ENCODE measurements at regions not wholly inside any gene's neighbourhood (a gene's known extent, or its start where the extent isn't known, plus 50 kb on each side); places are given as distances from the start of the nearest gene placed in this dataset.

GRCh38 chr9:2292733-2293132 is 277.6 kb downstream of the SMARCA2 start:
- Histone ChIP-seq H3K4me3 (replicated peaks in 1 of 3) (no peak overlapping the region), H3K27me3 (no peaks in the 10 kb centered on the region), H3K27ac (no peak overlapping the region), H3K4me1 (peaks cover 4 to 10% of the 10 kb centered on the region in 2 donors), H3K36me3 (no peaks in the 10 kb centered on the region), H3K9me3 (no peaks in the 10 kb centered on the region)
- intact Hi-C loops (cut with DNase I), result no loop called here
- 90 to 91% methylated on average over 2 of the region's 2 CpGs for WGBS, 2 donors
- TF ChIP-seq, protein P1, sequence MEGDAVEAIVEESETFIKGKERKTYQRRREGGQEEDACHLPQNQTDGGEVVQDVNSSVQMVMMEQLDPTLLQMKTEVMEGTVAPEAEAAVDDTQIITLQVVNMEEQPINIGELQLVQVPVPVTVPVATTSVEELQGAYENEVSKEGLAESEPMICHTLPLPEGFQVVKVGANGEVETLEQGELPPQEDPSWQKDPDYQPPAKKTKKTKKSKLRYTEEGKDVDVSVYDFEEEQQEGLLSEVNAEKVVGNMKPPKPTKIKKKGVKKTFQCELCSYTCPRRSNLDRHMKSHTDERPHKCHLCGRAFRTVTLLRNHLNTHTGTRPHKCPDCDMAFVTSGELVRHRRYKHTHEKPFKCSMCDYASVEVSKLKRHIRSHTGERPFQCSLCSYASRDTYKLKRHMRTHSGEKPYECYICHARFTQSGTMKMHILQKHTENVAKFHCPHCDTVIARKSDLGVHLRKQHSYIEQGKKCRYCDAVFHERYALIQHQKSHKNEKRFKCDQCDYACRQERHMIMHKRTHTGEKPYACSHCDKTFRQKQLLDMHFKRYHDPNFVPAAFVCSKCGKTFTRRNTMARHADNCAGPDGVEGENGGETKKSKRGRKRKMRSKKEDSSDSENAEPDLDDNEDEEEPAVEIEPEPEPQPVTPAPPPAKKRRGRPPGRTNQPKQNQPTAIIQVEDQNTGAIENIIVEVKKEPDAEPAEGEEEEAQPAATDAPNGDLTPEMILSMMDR (IDR thresholded peaks at IDR 0.05), result no peak
- TF ChIP-seq POLR2A (IDR thresholded peaks at IDR 0.05), result no peak
- no peak for DNase-seq

- intact Hi-C loops (cut with DNase I), result no loop called here
- TF ChIP-seq, protein P1 (IDR thresholded peaks at IDR 0.05), result no peak
- TF ChIP-seq POLR2A (IDR thresholded peaks at IDR 0.05), result no peak
- Histone ChIP-seq H3K27ac (no peak overlapping the region), H3K36me3 (no peaks in the 10 kb centered on the region), H3K4me1 (no peaks in the 10 kb centered on the region), H3K4me3 (replicated peaks in 1 of 3) (no peak overlapping the region), H3K9me3 (no peaks in the 10 kb centered on the region), H3K27me3 (no peaks in the 10 kb centered on the region)
- 89 to 97% methylated on average over 1 of the region's 1 CpG for whole genome bisulfite sequencing, 2 donors
- DNase-seq, result no peak
Measured at GRCh38 chr9:2297771-2298170, 282.6 kb downstream of the SMARCA2 start.

DNA sequence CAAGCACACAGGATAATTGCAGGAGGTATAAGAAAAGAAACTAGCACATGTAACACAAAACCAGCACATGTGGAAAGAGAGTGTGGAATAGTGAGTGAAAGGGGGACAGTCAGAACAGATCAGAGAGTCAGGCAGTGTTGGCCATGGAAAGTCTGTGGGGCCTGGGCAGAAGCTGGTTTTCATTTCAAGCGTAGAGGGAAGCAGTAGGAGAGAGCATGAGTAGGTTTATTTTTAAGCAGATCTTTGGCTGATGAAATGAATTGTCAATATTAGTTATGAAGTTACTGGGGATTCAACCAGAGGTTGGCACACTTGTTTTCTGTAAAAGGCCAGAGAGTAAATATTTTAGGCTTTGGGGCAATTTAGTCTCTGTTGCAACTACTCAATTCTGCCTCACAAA is 283.1 kb downstream of the SMARCA2 start:
- Histone ChIP-seq H3K36me3 (no peaks in the 10 kb centered on the region), H3K27me3 (no peaks in the 10 kb centered on the region), H3K4me1 (no peaks in the 10 kb centered on the region), H3K9me3 (no peaks in the 10 kb centered on the region), H3K4me3 (replicated peaks in 1 of 3) (no peak overlapping the region), H3K27ac (no peak overlapping the region)
- intact Hi-C loops (cut with DNase I), result no loop called here
- DNase-seq, result no peak
- 53 to 98% methylated on average over 1 of the region's 1 CpG for WGBS, 2 donors
- TF ChIP-seq POLR2A (IDR thresholded peaks at IDR 0.05), result no peak
- TF ChIP-seq, protein P1 (IDR thresholded peaks at IDR 0.05), result no peak

GRCh38 chr9:2299156-2299842 is 284.2 kb downstream of the SMARCA2 start:
- WGBS, 2 donors, result 82 to 83% methylated on average over 5 of the region's 5 CpGs
- Histone ChIP-seq H3K4me1 (no peaks in the 10 kb centered on the region), H3K27me3 (no peaks in the 10 kb centered on the region), H3K4me3 (replicated peaks in 1 of 3) (no peak overlapping the region), H3K9me3 (no peaks in the 10 kb centered on the region), H3K27ac (no peak overlapping the region), H3K36me3 (no peaks in the 10 kb centered on the region)
- DNase-seq, result no peak
- intact Hi-C loops (cut with DNase I), result no loop called here
- no peak for TF ChIP-seq POLR2A (IDR thresholded peaks at IDR 0.05)
- TF ChIP-seq, protein P1 (IDR thresholded peaks at IDR 0.05), result no peak

DNA sequence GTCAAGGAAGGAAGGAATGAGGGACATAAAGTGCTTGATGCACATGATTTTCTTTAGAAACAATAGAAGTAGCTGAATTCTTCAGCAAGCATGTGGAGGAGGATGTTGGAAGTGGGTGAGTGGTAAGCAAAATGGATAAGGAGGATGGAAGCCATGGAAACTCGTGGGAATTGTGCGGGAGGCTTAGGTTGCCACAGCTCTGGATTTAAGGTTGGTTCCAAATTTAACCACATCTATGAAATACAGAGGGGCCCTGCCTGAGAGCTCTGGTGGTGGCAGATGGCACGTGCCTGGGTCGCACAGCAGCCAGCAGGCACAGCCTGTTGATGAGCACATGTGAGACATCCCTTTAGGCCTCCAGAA is 284.7 kb downstream of the SMARCA2 start:
- no peaks in the 10 kb centered on the region for H3K4me1 ChIP-seq
- H3K27me3 ChIP-seq, result no peaks in the 10 kb centered on the region
- DNase-seq, result no peak
- intact Hi-C loops (cut with DNase I), result no loop called here
- no peak for TF ChIP-seq POLR2A (IDR thresholded peaks at IDR 0.05)
- TF ChIP-seq, protein P1 (IDR thresholded peaks at IDR 0.05), result no peak
- no peak overlapping the region for H3K27ac ChIP-seq
- H3K4me3 ChIP-seq (replicated peaks in 1 of 3), result no peak overlapping the region
- H3K36me3 ChIP-seq, result no peaks in the 10 kb centered on the region
- H3K9me3 ChIP-seq, result no peaks in the 10 kb centered on the region
- 88 to 94% methylated on average over 4 of the region's 4 CpGs for WGBS, 2 donors
